T-cell (primary cell): ENCODE measurements at regions not wholly inside any gene's neighbourhood (a gene's known extent, or its start where the extent isn't known, plus 50 kb on each side); places are given as distances from the start of the nearest gene placed in this dataset.
"Not testable (repeated sequence)": the region's sequence is repeated elsewhere in the genome, so short reads cannot be mapped to it uniquely, and the experiment has no call there.

Source experiments
- ATAC-seq, 4 experiments: fragments of 200-7000 bp in 3 of 4; fragments of 150-1000 bp in 1 of 4; cut with Tn5 transposase; replicated peaks in 1 of 4; 1 replicate in 3 of 4; 2 replicates in 1 of 4; pipeline ENCODE4 v1.10.0; 2021; ENCODE audit warnings: moderate library complexity in 3 of 4, mild to moderate bottlenecking in 2 of 4, moderate number of reproducible peaks in 1 of 4
- CTCF ChIA-PET, 2 donors: fragments of 300-600 bp; sonication (Branson Sonifier 250); formaldehyde crosslinking; loops; one replicate each; lab custom pipeline; 2022; ENCODE audit warnings: antibody characterized with exemption in 2 of 2; lab: Charles Lee
- POLR2A ChIA-PET, 2 donors: fragments of 300-600 bp; sonication (Branson Sonifier 250); formaldehyde crosslinking; loops; one replicate each; lab custom pipeline; 2022; ENCODE audit warnings: antibody characterized with exemption in 2 of 2; lab: Charles Lee
- DNase-seq, 35 experiments: peaks; one replicate each; pipeline versions ENCODE4 v3.0.0 to v3.0.0-alpha.2; 2013 to 2023
- H3K27ac ChIP-seq: one replicate; pipeline ENCODE4 v1.5.1; 2013; ENCODE audit warnings: low read length
- H3K27me3 ChIP-seq, 2 experiments: replicated peaks in 1 of 2; 1 replicate in 1 of 2; 2 replicates in 1 of 2; pipeline versions ENCODE4 v1.6.1 to v1.7.0; 2013; ENCODE audit warnings: low read length in 1 of 2, mixed read lengths in 1 of 2; ENCODE audit not compliant: control insufficient read depth in 2 of 2, insufficient read depth in 2 of 2; ENCODE audit errors: extremely low read depth in 1 of 2
- H3K36me3 ChIP-seq, 2 donors: 1 replicate in 1 of 2; 2 replicates in 1 of 2; pipeline versions ENCODE4 v1.6.1 to v1.7.0; 2013; ENCODE audit warnings: low read length in 1 of 2; ENCODE audit not compliant: control insufficient read depth in 2 of 2, insufficient read depth in 1 of 2; ENCODE audit errors: extremely low read depth in 1 of 2
- H3K4me1 ChIP-seq, 2 experiments: 1 replicate in 1 of 2; 2 replicates in 1 of 2; pipeline versions ENCODE4 v1.6.1 to v1.7.0; 2013; ENCODE audit warnings: low read length in 2 of 2, mixed read lengths in 1 of 2; ENCODE audit not compliant: insufficient read depth in 2 of 2, control insufficient read depth in 1 of 2; ENCODE audit errors: extremely low read depth in 1 of 2
- H3K4me3 ChIP-seq, 2 donors: 1 replicate in 1 of 2; 2 replicates in 1 of 2; pipeline versions ENCODE4 v1.5.1 to v1.7.0; 2013; ENCODE audit warnings: mild to moderate bottlenecking in 2 of 2, low read length in 1 of 2, moderate library complexity in 1 of 2; ENCODE audit not compliant: control insufficient read depth in 1 of 2; ENCODE audit errors: extremely low read depth in 1 of 2
- H3K9me3 ChIP-seq: 2 replicates; pipeline ENCODE4 v1.7.0; 2013
- H3K27ac Mint-ChIP-seq, 2 donors: one replicate each; pipeline ENCODE4 v1.8.0; 2020 to 2021; ENCODE audit warnings: mild to moderate bottlenecking in 2 of 2, mixed read lengths in 2 of 2
- H3K27me3 Mint-ChIP-seq, 2 donors: one replicate each; pipeline ENCODE4 v1.8.0; 2021 to 2022; ENCODE audit warnings: mixed read lengths in 2 of 2
- H3K36me3 Mint-ChIP-seq: one replicate; pipeline ENCODE4 v1.8.0; 2021; ENCODE audit warnings: mixed read lengths
- H3K4me1 Mint-ChIP-seq, 3 donors: one replicate each; pipeline ENCODE4 v1.8.0; 2020 to 2022; ENCODE audit warnings: mixed read lengths in 3 of 3, mild to moderate bottlenecking in 1 of 3
- H3K4me3 Mint-ChIP-seq, 3 donors: one replicate each; pipeline ENCODE4 v1.8.0; 2020 to 2022; ENCODE audit warnings: mild to moderate bottlenecking in 3 of 3, mixed read lengths in 3 of 3, moderate library complexity in 3 of 3
- H3K9me3 Mint-ChIP-seq, 3 donors: one replicate each; pipeline ENCODE4 v1.8.0; 2020 to 2022; ENCODE audit warnings: mixed read lengths in 3 of 3
- WGBS: methylation state at CpG from one replicate; pipeline ENCODE4 v1.1.5; 2013; ENCODE audit warnings: missing lambda C conversion rate; ENCODE audit not compliant: insufficient coverage; 5-methylcytosine and 5-hydroxymethylcytosine counted together

DNA sequence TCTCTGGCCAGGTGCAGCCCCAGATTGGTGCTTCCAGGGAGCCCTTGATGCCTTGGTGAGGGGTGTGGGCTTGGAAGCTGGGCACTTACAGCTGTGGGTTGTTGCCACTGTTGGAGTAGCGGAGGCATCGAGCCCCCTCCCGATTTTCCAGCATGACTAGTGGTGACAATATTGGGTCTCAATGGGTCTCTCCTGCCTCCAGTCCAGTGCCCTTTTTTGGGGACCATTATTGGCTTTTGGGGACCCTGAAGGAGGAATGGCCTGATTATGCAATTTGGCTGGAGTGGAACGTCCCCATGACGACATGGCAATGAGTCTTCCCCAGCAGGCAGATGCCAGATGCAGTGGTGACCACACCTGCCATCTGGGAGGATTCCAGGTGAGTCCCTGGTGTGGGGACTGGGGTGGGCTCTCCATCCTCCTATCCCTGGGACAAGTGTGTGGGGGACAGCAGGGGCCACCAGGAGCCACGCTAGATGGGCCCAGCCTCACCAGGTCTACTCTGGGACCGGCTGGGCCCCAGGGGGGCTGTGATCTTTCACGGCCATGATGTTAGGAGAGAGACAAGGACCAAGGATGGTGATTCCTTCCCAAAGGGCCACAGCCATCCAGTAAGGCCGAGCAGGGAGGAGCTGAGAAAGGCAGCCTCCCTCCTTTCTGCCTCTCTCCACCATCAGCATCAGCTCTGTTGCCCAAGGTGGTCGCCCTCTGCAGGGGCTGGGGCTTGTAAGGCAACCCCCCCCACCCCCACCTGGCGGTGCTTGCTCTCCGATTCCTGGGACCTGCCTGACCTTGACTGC, 196.8 kb downstream of the GOLGA6L6 start:
- peak in 3 of 35 experiments; percentile 1 to 32 (median 1) for DNase-seq
- peaks cover 0 to 1% of the 10 kb centered on the region in 2 donors for H3K27me3 Mint-ChIP-seq
- no peak overlapping the region for H3K4me3 Mint-ChIP-seq
- ATAC-seq, result no peak
- no peaks in the 10 kb centered on the region for H3K4me1 Mint-ChIP-seq
- Histone ChIP-seq H3K9me3 (no peaks in the 10 kb centered on the region), H3K36me3 (no peaks in the 10 kb centered on the region), H3K27me3 (peaks cover 0 to 32% of the 10 kb centered on the region in 2 experiments), H3K4me1 (no peaks in the 10 kb centered on the region), H3K4me3 (no peak overlapping the region), H3K27ac (no peak overlapping the region)
- H3K27ac Mint-ChIP-seq, result no peak overlapping the region
- H3K36me3 Mint-ChIP-seq, result no peaks in the 10 kb centered on the region
- POLR2A ChIA-PET, result no interaction called here
- no peaks in the 10 kb centered on the region for H3K9me3 Mint-ChIP-seq
- 81% methylated on average over 12 of the region's 12 CpGs for whole genome bisulfite sequencing
- CTCF ChIA-PET, result interaction anchor here in 1 of 2 donors (1.0 kb wide), 1 partner anchor 12 kb away, joined by 4 read pairs; no protein-coding TSS in a partner anchor

DNA sequence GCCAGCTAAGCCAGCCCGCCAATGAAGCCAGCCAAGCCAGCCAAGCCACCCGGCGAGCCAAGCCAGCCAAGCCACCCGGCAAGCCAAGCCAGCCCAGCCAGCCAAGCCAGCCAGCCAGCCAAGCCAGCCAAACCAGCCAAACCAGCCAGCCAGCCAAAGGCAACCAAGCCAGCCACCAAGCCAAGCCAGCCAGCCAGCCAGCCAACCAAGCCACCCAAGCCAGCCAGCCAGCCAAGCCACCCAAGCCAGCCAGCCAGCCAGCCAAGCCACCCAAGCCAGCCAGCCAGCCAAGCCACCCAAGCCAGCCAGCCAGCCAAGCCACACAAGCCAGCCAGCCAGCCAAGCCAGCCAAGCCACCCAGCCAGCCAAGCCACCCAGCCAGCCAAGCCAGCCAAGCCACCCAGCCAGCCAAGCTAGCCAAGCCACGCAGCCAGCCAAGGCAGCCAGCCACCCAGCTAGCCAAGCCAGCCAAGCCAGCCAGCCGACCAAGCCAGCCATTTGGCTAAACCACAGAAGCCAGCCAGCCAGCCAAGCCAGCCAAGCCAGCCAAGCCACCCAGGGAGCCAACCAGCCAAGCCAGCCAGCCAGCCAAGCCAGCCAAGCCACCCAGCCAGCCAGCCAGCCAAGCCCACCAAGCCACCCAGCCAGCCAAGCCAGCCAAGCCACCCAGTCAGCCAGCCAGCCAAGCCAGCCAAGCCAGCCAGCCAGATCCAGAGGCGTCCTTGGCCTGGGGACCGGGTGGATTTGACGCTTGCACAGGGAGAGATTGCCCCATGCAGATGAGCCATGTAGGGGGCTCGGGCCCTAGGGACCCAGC, 198.0 kb downstream of the GOLGA6L6 start:
- not testable (repeated sequence) for H3K4me3 Mint-ChIP-seq, H3K4me1 ChIP-seq

DNA sequence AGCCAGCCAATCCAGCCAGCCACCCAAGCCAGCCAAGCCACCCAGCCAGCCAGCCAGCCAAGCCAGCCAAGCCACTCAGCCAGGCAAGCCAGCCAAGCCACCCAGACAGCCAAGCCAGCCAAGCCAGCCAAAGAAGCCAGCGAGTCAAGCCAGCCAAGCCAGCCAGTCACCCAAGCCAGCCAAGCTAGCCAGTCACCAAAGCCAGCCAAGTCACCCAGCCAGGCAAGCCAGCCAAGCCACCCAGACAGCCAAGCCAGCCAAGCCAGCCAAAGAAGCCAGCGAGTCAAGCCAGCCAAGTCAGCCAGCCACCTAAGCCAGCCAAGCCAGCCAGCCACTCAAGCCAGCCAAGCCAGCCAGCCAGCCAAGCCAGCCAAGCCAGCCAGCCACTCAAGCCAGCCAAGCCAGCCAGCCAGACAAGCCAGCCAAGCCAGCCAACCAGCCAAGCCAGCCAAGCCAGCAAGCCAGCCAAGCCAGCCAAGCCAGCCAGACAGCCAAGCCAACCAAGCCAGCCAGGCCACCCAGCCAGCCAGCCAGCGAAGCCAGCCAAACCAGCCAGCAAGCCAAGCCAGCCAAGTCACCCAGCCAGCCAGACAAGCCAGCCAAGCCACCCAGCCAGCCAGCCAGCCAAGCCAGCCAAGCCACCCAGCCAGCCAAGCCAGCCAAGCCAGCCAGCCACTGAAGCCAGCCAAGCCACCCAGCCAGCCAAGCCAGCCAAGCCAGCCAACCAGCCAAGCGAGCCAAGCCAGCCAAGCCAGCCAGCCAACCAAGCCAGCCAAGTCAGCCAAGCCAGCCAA, 198.8 kb downstream of the GOLGA6L6 start:
- H3K27ac ChIP-seq, H3K9me3 ChIP-seq, POLR2A ChIA-PET, H3K27ac Mint-ChIP-seq, ATAC-seq, H3K4me3 ChIP-seq, H3K36me3 Mint-ChIP-seq, H3K36me3 ChIP-seq, H3K4me1 Mint-ChIP-seq, H3K9me3 Mint-ChIP-seq, H3K4me3 Mint-ChIP-seq, H3K4me1 ChIP-seq, H3K27me3 Mint-ChIP-seq: not testable (repeated sequence)
- CTCF ChIA-PET, result interaction anchor here in 1 of 2 donors (0.7 kb wide), 1 partner anchor 46 kb away, joined by 3 read pairs; no protein-coding TSS in a partner anchor
- peak in 1 of 35 experiments; percentile 39 for DNase-seq
- H3K27me3 ChIP-seq, result peaks cover 0 to 23% of the 10 kb centered on the region in 2 experiments
- 68% methylated on average over 4 of the region's 4 CpGs for WGBS

More for the DNA sequence above, 198.0 kb downstream of the GOLGA6L6 start:
- DNase-seq, result peak in 4 of 35 experiments; percentile 3 to 38 (median 17)
- H3K4me3 ChIP-seq, H3K36me3 Mint-ChIP-seq, POLR2A ChIA-PET, ATAC-seq, H3K9me3 Mint-ChIP-seq, H3K27ac ChIP-seq, H3K9me3 ChIP-seq, H3K27ac Mint-ChIP-seq, H3K36me3 ChIP-seq, H3K4me1 Mint-ChIP-seq, H3K27me3 Mint-ChIP-seq: not testable (repeated sequence)
- H3K27me3 ChIP-seq, result peaks cover 0 to 23% of the 10 kb centered on the region in 2 experiments
- CTCF ChIA-PET, result interaction anchor here in 1 of 2 donors (0.7 kb wide), 1 partner anchor 45 kb away, joined by 3 read pairs; no protein-coding TSS in a partner anchor
- WGBS, result 82% methylated on average over 10 of the region's 10 CpGs

DNA sequence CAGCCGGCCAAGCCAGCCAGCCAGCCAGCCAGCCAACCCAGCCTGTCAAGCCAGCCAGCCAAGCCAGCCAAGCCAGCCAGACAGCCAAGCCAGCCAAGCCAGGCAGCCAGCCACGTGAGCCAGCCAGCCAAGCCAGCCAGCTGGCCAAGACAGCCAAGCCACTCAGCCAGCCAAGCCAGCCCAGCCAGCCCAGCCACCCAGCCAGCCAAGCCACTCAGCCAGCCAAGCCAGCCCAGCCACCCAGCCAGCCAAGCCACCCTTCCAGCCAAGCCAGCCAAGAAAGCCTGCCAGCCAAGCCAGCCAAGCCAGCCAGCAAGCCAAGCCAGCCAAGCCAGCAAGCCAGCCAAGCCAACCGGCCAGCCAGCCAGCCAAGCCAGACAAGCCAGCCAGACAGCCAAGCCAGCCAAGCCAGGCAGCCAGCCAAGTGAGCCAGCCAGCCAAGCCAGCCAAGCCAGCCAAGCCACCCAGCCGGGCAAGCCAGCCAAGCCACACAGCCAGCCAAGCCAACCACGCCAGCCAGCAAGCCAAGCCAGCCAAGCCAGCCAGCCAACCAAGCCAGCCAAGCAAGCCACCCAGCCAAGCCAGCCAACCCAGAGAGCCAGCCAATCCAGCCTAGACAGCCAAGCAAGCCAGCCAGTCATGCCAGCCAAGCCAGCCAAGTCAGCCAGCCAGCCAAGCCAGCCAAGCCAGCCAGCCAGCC, 199.5 kb downstream of the GOLGA6L6 start:
- no peaks in the 10 kb centered on the region for H3K4me1 ChIP-seq
- Mint-ChIP-seq H3K36me3 (peaks cover 3% of the 10 kb centered on the region), H3K9me3 (peaks cover 3 to 4% (median 3%) of the 10 kb centered on the region in 3 donors), H3K4me3 (no peak overlapping the region), H3K27ac (no peak overlapping the region), H3K27me3 (no peaks in the 10 kb centered on the region), H3K4me1 (no peaks in the 10 kb centered on the region)
- WGBS, result 69% methylated on average over 5 of the region's 5 CpGs
- peaks cover 0 to 23% of the 10 kb centered on the region in 2 experiments for H3K27me3 ChIP-seq
- CTCF ChIA-PET, result no interaction called here
- no peak overlapping the region for H3K27ac ChIP-seq
- POLR2A ChIA-PET, result no interaction called here
- DNase-seq, result peak in 18 of 35 experiments; percentile 3 to 74 (median 48)
- ATAC-seq, result no peak
- peaks cover 3% of the 10 kb centered on the region for H3K9me3 ChIP-seq
- no peaks in the 10 kb centered on the region for H3K36me3 ChIP-seq
- H3K4me3 ChIP-seq, result no peak overlapping the region

DNA sequence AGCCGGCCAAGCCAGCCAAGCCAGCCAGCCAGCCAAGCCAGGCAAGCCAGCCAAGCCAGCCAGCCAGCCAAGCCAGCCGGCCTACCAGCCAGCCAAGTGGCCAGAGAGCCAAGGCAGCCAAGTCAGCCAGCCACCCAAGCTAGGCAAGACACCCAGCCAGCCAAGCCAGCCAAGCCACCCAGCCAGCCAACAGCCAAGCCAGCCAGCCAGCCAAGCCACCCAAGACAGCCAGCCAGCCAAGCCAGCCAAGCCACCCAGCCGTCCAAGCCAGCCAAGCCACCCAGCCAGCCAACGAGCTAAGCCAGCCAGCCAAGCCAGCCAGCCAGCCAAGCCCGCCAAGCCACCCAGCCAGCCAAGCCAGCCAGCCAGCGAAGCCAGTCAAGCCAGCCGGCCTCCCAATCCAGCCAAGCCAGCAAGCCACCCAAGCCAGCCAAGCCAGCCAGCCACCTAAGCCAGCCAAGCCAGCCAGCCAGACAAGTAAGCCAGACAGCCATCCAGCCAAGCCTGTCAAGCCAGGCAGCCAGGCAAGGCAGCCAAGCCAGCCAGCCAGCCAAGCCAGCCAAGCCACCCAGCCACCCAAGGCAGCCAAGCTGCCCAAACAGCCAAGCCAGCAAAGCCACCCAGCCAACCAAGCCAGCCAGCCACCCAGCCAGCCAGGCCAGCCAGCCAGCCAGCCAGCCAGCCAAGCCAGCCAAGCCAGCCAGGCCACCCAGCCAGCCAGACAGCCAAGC, 200.5 kb downstream of the GOLGA6L6 start:
- ChIA-PET CTCF (no interaction called here), POLR2A (no interaction called here)
- Mint-ChIP-seq H3K4me1 (no peaks in the 10 kb centered on the region), H3K9me3 (peaks cover 5 to 6% (median 6%) of the 10 kb centered on the region in 3 donors), H3K36me3 (peaks cover 4% of the 10 kb centered on the region), H3K27me3 (no peaks in the 10 kb centered on the region), H3K27ac (no peak overlapping the region), H3K4me3 (no peak overlapping the region)
- DNase-seq (peak in 20 of 35 experiments; percentile 9 to 74 (median 48)), ATAC-seq (peak in 3 of 4 experiments; percentile 24 to 47 (median 26))
- no peaks in the 10 kb centered on the region for H3K36me3 ChIP-seq
- no peaks in the 10 kb centered on the region for H3K4me1 ChIP-seq
- 72% methylated on average over 7 of the region's 7 CpGs for WGBS
- H3K27ac ChIP-seq, result no peak overlapping the region
- H3K27me3 ChIP-seq, result peaks cover 0 to 18% of the 10 kb centered on the region in 2 experiments
- H3K9me3 ChIP-seq, result peaks cover 3% of the 10 kb centered on the region
- no peak overlapping the region for H3K4me3 ChIP-seq
